GM10266 (cell line): ENCODE measurements at regions not wholly inside any gene's neighbourhood (a gene's known extent, or its start where the extent isn't known, plus 50 kb on each side); places are given as distances from the start of the nearest gene placed in this dataset.

Source experiments
- DNase-seq: peaks from one replicate; pipeline ENCODE4 v3.0.0; 2012; ENCODE audit errors: extremely low spot score
- CTCF ChIP-seq: IDR thresholded peaks from 2 replicates; pipeline ENCODE4 v1.5.1; 2012; ENCODE audit warnings: mild to moderate bottlenecking, low read depth; ENCODE audit not compliant: control insufficient read depth, insufficient read depth; ENCODE audit errors: missing control alignments

GRCh38 chr6:50277774-50278173 is 228.0 kb upstream of the DEFB112 start:
- no peak for DNase-seq
- no peak for TF ChIP-seq CTCF

GRCh38 chr6:50278663-50279062 is 228.9 kb upstream of the DEFB112 start:
- TF ChIP-seq CTCF = no peak
- no peak for DNase-seq

- DNase-seq = no peak
- no peak for TF ChIP-seq CTCF
Observed at GRCh38 chr6:50285735-50286134, 236.0 kb upstream of the DEFB112 start.

- DNase-seq = no peak
- no peak for TF ChIP-seq CTCF
Observed at GRCh38 chr6:50288241-50288640, 238.5 kb upstream of the DEFB112 start.

GRCh38 chr6:50288881-50289280 is 239.2 kb upstream of the DEFB112 start:
- TF ChIP-seq CTCF = no peak
- DNase-seq = no peak

GRCh38 chr6:50289366-50289765 is 239.6 kb upstream of the DEFB112 start:
- no peak for TF ChIP-seq CTCF
- no peak for DNase-seq

- no peak for DNase-seq
- TF ChIP-seq CTCF = no peak
Observed at GRCh38 chr6:50301307-50301706, 251.6 kb upstream of the DEFB112 start.
